Astrocyte (in vitro differentiated cells and primary cell): ENCODE measurements at regions not wholly inside any gene's neighbourhood (a gene's known extent, or its start where the extent isn't known, plus 50 kb on each side); places are given as distances from the start of the nearest gene placed in this dataset.

ENCODE experiments used
- DNase-seq: peaks from one replicate; pipeline ENCODE4 v3.0.0-alpha.2; 2010; ENCODE audit warnings: low read depth
- FAIRE-seq: peaks from 2 replicates; lab custom pipeline; 2011; peaks lifted over from hg19 to GRCh38; lab: Jason Lieb, UNC
- H2AFZ ChIP-seq: 2 replicates; pipeline ENCODE4 v1.6.0; 2012; ENCODE audit warnings: low read depth, low read length, inconsistent platforms
- H3K27ac ChIP-seq: 2 replicates; pipeline ENCODE4 v1.5.1; 2011; ENCODE audit warnings: low read depth, low read length, inconsistent platforms
- H3K27me3 ChIP-seq: 2 replicates; pipeline ENCODE4 v1.6.0; 2011; ENCODE audit warnings: low read length, inconsistent platforms; ENCODE audit not compliant: insufficient read depth
- H3K36me3 ChIP-seq: 2 replicates; pipeline ENCODE4 v1.5.1; 2011; ENCODE audit warnings: low read length, inconsistent platforms; ENCODE audit not compliant: insufficient read depth
- H3K4me1 ChIP-seq: 2 replicates; pipeline ENCODE4 v1.5.1; 2011; ENCODE audit warnings: low read length, inconsistent platforms; ENCODE audit not compliant: insufficient read depth
- H3K4me2 ChIP-seq: 2 replicates; pipeline ENCODE4 v1.6.0; 2012; ENCODE audit warnings: low read length, inconsistent platforms
- H3K4me3 ChIP-seq: 2 replicates; pipeline ENCODE4 v1.5.1; 2011; ENCODE audit warnings: low read depth, mild to moderate bottlenecking, low read length, inconsistent platforms; ENCODE audit not compliant: insufficient read depth
- H3K79me2 ChIP-seq: 2 replicates; pipeline ENCODE4 v1.6.0; 2012; ENCODE audit warnings: mild to moderate bottlenecking, low read length, inconsistent platforms; ENCODE audit not compliant: insufficient read depth
- H3K9ac ChIP-seq: 2 replicates; pipeline ENCODE4 v1.6.0; 2012; ENCODE audit warnings: mild to moderate bottlenecking, low read length, inconsistent platforms
- H3K9me3 ChIP-seq: 2 replicates; pipeline ENCODE4 v1.5.1; 2012; ENCODE audit warnings: low read depth, mild to moderate bottlenecking, low read length, inconsistent platforms; ENCODE audit not compliant: insufficient read depth
- H4K20me1 ChIP-seq: 2 replicates; pipeline ENCODE4 v1.6.0; 2012; ENCODE audit warnings: low read length, inconsistent platforms; ENCODE audit not compliant: insufficient read depth
- H3K27ac Mint-ChIP-seq: one replicate; pipeline ENCODE4 v1.8.0; 2021; ENCODE audit warnings: mild to moderate bottlenecking, mixed read lengths; ENCODE audit not compliant: unreplicated experiment
- H3K27me3 Mint-ChIP-seq: one replicate; pipeline ENCODE4 v1.8.0; 2021; ENCODE audit warnings: low read depth, mixed read lengths; ENCODE audit not compliant: unreplicated experiment
- H3K36me3 Mint-ChIP-seq: one replicate; pipeline ENCODE4 v1.8.0; 2021; ENCODE audit warnings: low read depth, mixed read lengths; ENCODE audit not compliant: unreplicated experiment
- H3K4me1 Mint-ChIP-seq: one replicate; pipeline ENCODE4 v1.8.0; 2021; ENCODE audit warnings: low read depth, mixed read lengths; ENCODE audit not compliant: unreplicated experiment
- H3K4me3 Mint-ChIP-seq: one replicate; pipeline ENCODE4 v1.8.0; 2021; ENCODE audit warnings: mild to moderate bottlenecking, moderate library complexity, mixed read lengths; ENCODE audit not compliant: unreplicated experiment
- H3K9me3 Mint-ChIP-seq: one replicate; pipeline ENCODE4 v1.8.0; 2021; ENCODE audit warnings: mild to moderate bottlenecking, mixed read lengths; ENCODE audit not compliant: unreplicated experiment
- CTCF ChIP-seq: IDR thresholded peaks from 2 replicates; pipeline ENCODE4 v1.5.1; 2011; ENCODE audit warnings: low read depth, mild to moderate bottlenecking, inconsistent platforms, low read length, moderate library complexity; ENCODE audit not compliant: insufficient read depth
- EZH2 ChIP-seq: IDR thresholded peaks from 2 replicates; pipeline ENCODE4 v1.6.1; 2012; ENCODE audit warnings: mild to moderate bottlenecking, low read length, inconsistent platforms; ENCODE audit not compliant: insufficient read depth

- H3K79me2 ChIP-seq, result no peaks in the 10 kb centered on the region
- TF ChIP-seq EZH2 (no peak), CTCF (no peak)
- H4K20me1 ChIP-seq, result no peaks in the 10 kb centered on the region
- no peak for DNase-seq
- FAIRE-seq, result no peak
- H3K36me3 Mint-ChIP-seq, result no peaks in the 10 kb centered on the region
- no peak overlapping the region for H3K9ac ChIP-seq
- no peak overlapping the region for H3K4me3 Mint-ChIP-seq
- no peak overlapping the region for H3K27ac Mint-ChIP-seq
- H3K4me3 ChIP-seq, result no peak overlapping the region
- H2AFZ ChIP-seq, result no peak overlapping the region
- H3K4me2 ChIP-seq, result no peak overlapping the region
- no peak overlapping the region for H3K27ac ChIP-seq
- no peaks in the 10 kb centered on the region for H3K36me3 ChIP-seq
- no peaks in the 10 kb centered on the region for H3K4me1 ChIP-seq
- H3K9me3 Mint-ChIP-seq, result no peaks in the 10 kb centered on the region
- H3K9me3 ChIP-seq, result no peaks in the 10 kb centered on the region
- no peaks in the 10 kb centered on the region for H3K27me3 ChIP-seq
- H3K4me1 Mint-ChIP-seq, result no peaks in the 10 kb centered on the region
- H3K27me3 Mint-ChIP-seq, result no peaks in the 10 kb centered on the region
These were observed 60.5 kb upstream of the OR10AD1 start for GRCh38 chr12:48263617-48264016.

- TF ChIP-seq EZH2 (no peak), CTCF (no peak)
- H3K27me3 ChIP-seq, result no peaks in the 10 kb centered on the region
- H3K4me2 ChIP-seq, result no peak overlapping the region
- Mint-ChIP-seq H3K36me3 (no peaks in the 10 kb centered on the region), H3K27me3 (no peaks in the 10 kb centered on the region), H3K4me3 (no peak overlapping the region), H3K27ac (no peak overlapping the region), H3K9me3 (peaks cover 2% of the 10 kb centered on the region), H3K4me1 (no peaks in the 10 kb centered on the region)
- H2AFZ ChIP-seq, result no peak overlapping the region
- no peak overlapping the region for H3K9ac ChIP-seq
- no peak for DNase-seq
- H4K20me1 ChIP-seq, result no peaks in the 10 kb centered on the region
- FAIRE-seq, result no peak
- H3K4me3 ChIP-seq, result no peak overlapping the region
- no peak overlapping the region for H3K27ac ChIP-seq
- H3K36me3 ChIP-seq, result no peaks in the 10 kb centered on the region
- no peaks in the 10 kb centered on the region for H3K79me2 ChIP-seq
- H3K9me3 ChIP-seq, result no peaks in the 10 kb centered on the region
- no peaks in the 10 kb centered on the region for H3K4me1 ChIP-seq
These were observed 58.7 kb upstream of the OR10AD1 start for GRCh38 chr12:48261773-48262172.
